ENCODE measurements at regions not wholly inside any gene's neighbourhood (a gene's known extent, or its start where the extent isn't known, plus 50 kb on each side); places are given as distances from the start of the nearest gene placed in this dataset.

DNA sequence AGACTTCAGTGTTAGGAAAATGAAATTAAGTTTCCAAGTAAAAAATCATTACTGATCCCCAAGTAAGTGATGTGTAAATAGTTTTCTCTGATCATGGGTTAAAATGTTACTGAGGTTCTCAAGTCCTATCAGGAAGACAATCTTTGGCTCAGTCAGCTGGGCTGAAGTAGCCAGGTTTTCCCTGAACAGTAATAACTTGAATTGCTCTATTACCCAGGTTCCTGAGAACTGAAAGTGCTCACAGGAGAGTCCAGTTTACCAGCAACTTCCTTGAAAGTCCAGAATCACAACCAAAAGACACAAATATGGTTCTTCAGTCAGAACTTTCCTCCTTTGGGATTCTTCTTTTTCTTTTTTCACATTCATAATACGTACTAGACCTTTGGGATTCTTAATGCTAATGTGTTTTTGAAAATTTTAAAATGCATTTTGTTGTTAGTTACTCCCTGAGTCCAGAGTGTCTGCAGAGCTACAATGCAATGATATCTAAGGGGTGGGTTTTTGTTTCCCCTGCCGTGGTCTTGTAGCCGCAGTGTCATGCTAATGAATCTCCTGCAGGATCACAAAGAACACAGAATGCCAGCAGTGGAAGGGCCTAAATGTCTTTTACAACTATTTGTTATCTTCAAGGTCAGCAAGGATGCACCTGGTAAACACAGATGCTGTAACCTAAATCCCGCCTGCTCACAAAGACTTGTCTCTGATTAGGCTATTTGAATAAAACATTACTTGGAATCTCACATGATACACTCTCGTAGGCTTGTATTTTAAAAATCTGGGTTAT is 439.8 kb upstream of the NR3C2 start:
- Histone ChIP-seq H3K27me3 (replicated peaks) (no peaks in the 10 kb centered on the region), H3K36me3 (replicated peaks) (no peaks in the 10 kb centered on the region), H3K27ac (no peak overlapping the region), H3K4me3 (ENCODE audit: low read depth, low read length) (no peak overlapping the region)
- DNase-seq, result no peak
- TF ChIP-seq CTCF (IDR thresholded peaks at IDR 0.05; ENCODE audit: low read depth, low read length, missing control alignments), result no peak
- in situ Hi-C loops (cut with HindIII; ENCODE audit: low pct_ligation_motif_present, low sequenced_read_pairs), result no loop called here

DNA sequence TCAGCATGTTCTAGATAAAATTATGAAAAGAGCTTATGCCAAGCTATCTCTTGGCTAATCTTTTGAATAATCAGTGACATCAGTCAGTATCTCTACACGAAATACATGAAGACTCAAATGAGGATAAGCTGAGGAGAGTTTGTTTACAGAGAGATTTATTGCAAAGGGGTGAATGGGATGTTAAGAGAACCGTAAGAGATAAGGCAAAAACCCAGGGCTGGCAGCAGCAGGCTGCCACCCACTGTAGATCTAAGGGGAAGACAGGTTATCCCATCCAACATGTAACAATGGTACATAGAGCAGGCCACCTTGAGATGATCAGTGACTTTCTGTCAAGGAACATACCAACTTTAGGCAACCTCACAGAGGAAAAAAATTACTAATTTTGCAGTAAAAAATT is 432.1 kb upstream of the NR3C2 start:
- in situ Hi-C loops (cut with HindIII; ENCODE audit: low pct_ligation_motif_present, low sequenced_read_pairs), result no loop called here

DNA sequence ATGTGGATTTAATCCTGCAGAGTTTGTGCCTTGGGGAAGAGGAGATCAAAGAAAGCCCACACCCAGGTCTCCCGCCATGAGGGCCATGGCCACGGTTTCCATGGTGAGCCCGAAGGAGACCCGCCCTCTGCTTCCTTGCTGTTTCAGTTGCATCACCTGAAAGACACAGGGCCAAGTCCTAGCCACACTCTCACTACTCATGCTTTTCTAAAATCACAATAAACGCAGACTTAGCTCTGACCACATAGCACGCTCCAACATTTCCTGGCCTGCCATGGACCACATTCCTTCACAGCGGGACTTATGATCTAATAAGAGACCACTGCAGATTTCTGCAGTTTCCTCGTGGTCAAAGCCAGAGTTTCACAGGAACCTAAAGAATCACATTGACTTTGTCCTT is 426.0 kb upstream of the NR3C2 start:
- in situ Hi-C loops (cut with HindIII; ENCODE audit: low pct_ligation_motif_present, low sequenced_read_pairs), result no loop called here

More for the DNA sequence above, 432.1 kb upstream of the NR3C2 start:
- Histone ChIP-seq H3K27ac (no peak overlapping the region), H3K27me3 (replicated peaks) (no peaks in the 10 kb centered on the region), H3K4me3 (ENCODE audit: low read depth, low read length) (no peak overlapping the region), H3K36me3 (replicated peaks) (no peaks in the 10 kb centered on the region)
- TF ChIP-seq CTCF (IDR thresholded peaks at IDR 0.05; ENCODE audit: low read depth, low read length, missing control alignments), result no peak
- no peak for DNase-seq

GRCh38 chr4:148866666-148867065 is 424.5 kb upstream of the NR3C2 start:
- Histone ChIP-seq H3K27ac (no peak overlapping the region), H3K36me3 (replicated peaks) (no peaks in the 10 kb centered on the region), H3K27me3 (replicated peaks) (no peaks in the 10 kb centered on the region), H3K4me3 (ENCODE audit: low read depth, low read length) (no peak overlapping the region)
- TF ChIP-seq CTCF (IDR thresholded peaks at IDR 0.05; ENCODE audit: low read depth, low read length, missing control alignments), result no peak
- in situ Hi-C loops (cut with HindIII; ENCODE audit: low pct_ligation_motif_present, low sequenced_read_pairs), result no loop called here
- no peak for DNase-seq

More for the DNA sequence above, 426.0 kb upstream of the NR3C2 start:
- Histone ChIP-seq H3K27me3 (replicated peaks) (no peaks in the 10 kb centered on the region), H3K36me3 (replicated peaks) (no peaks in the 10 kb centered on the region), H3K27ac (no peak overlapping the region), H3K4me3 (ENCODE audit: low read depth, low read length) (no peak overlapping the region)
- no peak for DNase-seq
- TF ChIP-seq CTCF (IDR thresholded peaks at IDR 0.05; ENCODE audit: low read depth, low read length, missing control alignments), result no peak

DNA sequence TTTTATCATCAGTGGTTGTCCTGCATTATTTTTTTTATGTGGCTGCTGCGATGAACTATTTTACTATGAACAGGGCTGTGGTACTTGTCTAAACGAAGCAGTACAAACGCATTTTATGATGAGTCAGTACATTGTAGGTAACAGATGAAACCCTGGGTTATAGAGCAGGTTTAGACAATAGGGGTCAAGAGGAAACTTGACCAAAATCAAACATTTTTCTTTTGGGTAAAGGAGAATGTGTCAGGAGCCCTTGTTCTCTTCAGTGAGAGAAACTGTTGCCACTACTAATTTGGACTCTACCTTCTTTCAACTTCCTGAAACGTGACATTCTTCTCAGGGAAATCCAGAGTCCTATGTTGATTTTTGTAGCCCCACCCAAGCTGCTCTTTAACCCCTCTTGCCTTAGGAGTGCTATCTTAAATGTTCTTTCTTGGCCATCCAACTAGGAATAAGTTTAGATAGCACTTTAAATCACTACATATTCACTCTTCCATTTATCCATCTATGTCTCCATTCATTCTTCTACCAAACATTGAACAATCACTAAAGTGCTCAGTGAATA is 415.8 kb upstream of the NR3C2 start:
- TF ChIP-seq CTCF (IDR thresholded peaks at IDR 0.05; ENCODE audit: low read depth, low read length, missing control alignments), result no peak
- Histone ChIP-seq H3K4me3 (ENCODE audit: low read depth, low read length) (no peak overlapping the region), H3K27ac (no peak overlapping the region), H3K27me3 (replicated peaks) (no peaks in the 10 kb centered on the region), H3K36me3 (replicated peaks) (no peaks in the 10 kb centered on the region)
- DNase-seq, result no peak
- in situ Hi-C loops (cut with HindIII; ENCODE audit: low pct_ligation_motif_present, low sequenced_read_pairs), result no loop called here

Data from brain microvascular endothelial cell (primary cell).